GM10248 (cell line): ENCODE measurements at regions not wholly inside any gene's neighbourhood (a gene's known extent, or its start where the extent isn't known, plus 50 kb on each side); places are given as distances from the start of the nearest gene placed in this dataset.
"Not testable (repeated sequence)": the region's sequence is repeated elsewhere in the genome, so short reads cannot be mapped to it uniquely, and the experiment has no call there.

Experiments
- CTCF ChIA-PET: fragments of 300-600 bp; sonication (Branson Sonifier 250); formaldehyde crosslinking; extraction: SDS; loops from one replicate; lab custom pipeline; 2021; ENCODE audit warnings: antibody characterized with exemption; lab: Yijun Ruan, JAX
- POLR2A ChIA-PET: fragments of 350-650 bp; sonication (Branson Sonifier 250); formaldehyde crosslinking; extraction: SDS; loops from one replicate; lab custom pipeline; 2020; ENCODE audit warnings: antibody characterized with exemption; lab: Yijun Ruan, JAX
- DNase-seq: peaks from one replicate; pipeline ENCODE4 v3.0.0; 2012; ENCODE audit errors: extremely low spot score
- CTCF ChIP-seq: IDR thresholded peaks from 2 replicates; pipeline ENCODE4 v1.5.1; 2012; ENCODE audit warnings: mild to moderate bottlenecking, low read depth; ENCODE audit errors: extremely low read depth, missing control alignments, control extremely low read depth

DNA sequence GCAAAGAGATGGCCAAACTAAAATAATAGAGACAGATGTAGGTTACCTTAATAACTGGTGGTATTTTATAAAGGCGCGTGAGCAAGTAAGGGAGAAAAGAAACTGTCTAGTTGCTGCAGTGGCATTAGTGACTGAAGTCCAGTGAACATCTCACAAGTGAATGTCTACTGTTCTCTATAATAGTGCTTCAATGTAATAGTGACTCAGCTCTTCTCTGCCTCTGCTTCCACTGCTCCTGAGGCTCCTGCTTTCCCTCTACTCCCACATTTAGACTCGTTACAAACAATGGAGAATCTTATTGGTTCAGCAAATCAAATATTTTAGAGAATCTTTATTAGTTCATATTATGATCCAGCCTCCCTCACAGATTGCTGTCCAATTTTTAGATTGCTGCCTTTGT, 779.1 kb upstream of the HTR2C start:
- no peak for DNase-seq
- CTCF ChIA-PET = no interaction called here
- POLR2A ChIA-PET = no interaction called here
- no peak for TF ChIP-seq CTCF

GRCh38 chrX:113804291-113804690, 779.6 kb upstream of the HTR2C start:
- ChIA-PET POLR2A (no interaction called here), CTCF (no interaction called here)
- no peak for TF ChIP-seq CTCF
- no peak for DNase-seq

DNA sequence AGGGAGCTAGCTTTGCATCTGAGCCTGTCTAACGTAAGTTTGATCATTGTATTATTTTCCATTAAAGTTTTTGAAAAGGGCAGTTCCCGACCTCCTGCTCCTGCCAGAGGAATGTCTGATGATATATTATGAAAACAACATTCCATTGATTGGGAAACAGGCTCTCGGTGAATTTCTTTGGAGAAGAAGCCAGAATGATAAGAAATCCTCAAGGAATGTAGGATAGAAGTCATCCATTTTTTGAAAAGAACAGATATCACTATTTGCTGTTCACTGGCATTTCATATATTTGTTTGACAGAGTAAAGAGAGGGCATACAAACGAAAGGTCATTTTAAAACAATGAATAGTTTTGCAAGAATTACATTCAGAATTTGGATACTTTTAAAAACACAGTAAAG, 781.0 kb upstream of the HTR2C start:
- DNase-seq = no peak
- ChIA-PET POLR2A (no interaction called here), CTCF (interaction anchor here (1.2 kb wide), 1 partner anchor 8 kb away, joined by 3 read pairs; no protein-coding TSS in a partner anchor)
- TF ChIP-seq CTCF = no peak

DNA sequence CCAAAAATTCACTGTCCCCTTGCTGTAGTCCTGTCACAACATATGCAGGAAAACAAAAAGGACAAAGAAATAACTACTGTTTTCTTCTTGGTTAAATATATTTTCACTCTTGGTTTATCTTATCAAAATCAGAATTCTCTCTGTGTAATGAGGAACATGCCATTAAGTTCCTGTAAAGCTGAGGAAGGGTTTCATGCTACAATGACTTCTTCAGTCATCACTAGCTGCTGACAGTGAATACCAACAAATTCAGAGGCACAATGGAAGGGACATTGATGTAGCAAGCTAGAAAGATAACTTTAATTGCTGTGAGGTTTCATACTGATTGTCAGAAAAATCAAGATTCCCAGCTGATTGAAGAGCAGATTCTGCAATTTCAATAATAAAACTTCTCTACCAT, 782.9 kb upstream of the HTR2C start:
- TF ChIP-seq CTCF = no peak
- CTCF ChIA-PET = no interaction called here
- DNase-seq = no peak
- POLR2A ChIA-PET = no interaction called here

- no peak for TF ChIP-seq CTCF
- ChIA-PET POLR2A (no interaction called here), CTCF (no interaction called here)
- no peak for DNase-seq
Observed at GRCh38 chrX:113793563-113793962, 790.3 kb upstream of the HTR2C start.

DNA sequence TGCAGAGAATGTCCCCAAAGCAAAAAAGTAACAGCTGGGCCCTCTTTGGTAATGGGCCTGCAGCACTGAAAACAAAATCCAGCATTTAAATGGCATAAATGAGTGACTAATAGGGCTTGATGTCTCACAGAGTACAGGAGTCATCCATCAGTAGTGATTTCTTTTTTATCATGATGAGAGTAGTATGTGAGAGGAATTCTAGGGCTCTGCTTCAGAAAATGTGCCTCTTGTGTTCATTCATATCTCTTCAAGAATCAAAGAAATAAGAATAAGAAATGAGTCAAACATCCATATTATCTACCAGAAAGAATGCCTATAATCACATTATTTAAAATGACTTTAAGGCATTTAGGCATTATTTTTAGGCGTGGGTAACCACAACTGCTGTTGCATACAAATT, 792.9 kb upstream of the HTR2C start:
- CTCF ChIA-PET = no interaction called here
- DNase-seq = no peak
- POLR2A ChIA-PET = no interaction called here
- no peak for TF ChIP-seq CTCF

GRCh38 chrX:113784754-113785153, 799.1 kb upstream of the HTR2C start:
- POLR2A ChIA-PET, CTCF ChIA-PET, DNase-seq: not testable (repeated sequence)
